HepG2 (cell line): ENCODE measurements at regions not wholly inside any gene's neighbourhood (a gene's known extent, or its start where the extent isn't known, plus 50 kb on each side); places are given as distances from the start of the nearest gene placed in this dataset.

Source experiments
- ATAC-seq: fragments of 200-7000 bp; cut with Tn5 transposase; 3 replicates; pipeline ENCODE4 v1.9.1; 2020; ENCODE audit warnings: mild to moderate bottlenecking, moderate library complexity
- BruUV-seq: library from RNA; stranded (reverse); fragments of 400-500 nt; replicated peaks from 2 replicates; lab custom pipeline; 2021; lab: Mats Ljungman, UMichigan
- CTCF ChIA-PET: fragments of 300-600 bp; formaldehyde crosslinking; extraction: SDS; loops from one replicate; lab custom pipeline; 2021; ENCODE audit warnings: low total read pairs, inconsistent platforms, low intra/inter-chr PET ratio; lab: Yijun Ruan, JAX
- POLR2A ChIA-PET: fragments of 350-600 bp; sonication (Branson Sonifier 250); formaldehyde crosslinking; loops from one replicate; lab custom pipeline; 2020; ENCODE audit warnings: antibody characterized with exemption, inconsistent platforms; lab: Yijun Ruan, JAX
- DNase-seq: peaks from one replicate; pipeline ENCODE4 v3.0.0-alpha.2; 2015; ENCODE audit warnings: low spot score
- FAIRE-seq: peaks from 3 replicates; lab custom pipeline; 2011; peaks lifted over from hg19 to GRCh38; lab: Jason Lieb, UNC
- H2AFZ ChIP-seq: one replicate; pipeline ENCODE4 v1.6.1; 2011; ENCODE audit warnings: low read length, inconsistent platforms
- H3K27ac ChIP-seq: fragments of 300-600 bp; 3 replicates; pipeline ENCODE4 v1.8.0; 2011; ENCODE audit warnings: mixed run types, mild to moderate bottlenecking, mixed read lengths, low read length, inconsistent platforms; ENCODE audit not compliant: insufficient read depth; ENCODE audit errors: extremely low read length
- H3K27me3 ChIP-seq, 2 experiments: fragments of 200-600 bp in 1 of 2; 2 replicates in 1 of 2; 3 replicates in 1 of 2; pipeline versions ENCODE4 v1.6.0 to v1.8.0; 2011; ENCODE audit warnings: low read length in 2 of 2, mild to moderate bottlenecking in 2 of 2, moderate library complexity in 2 of 2, inconsistent platforms in 1 of 2; ENCODE audit not compliant: insufficient read depth in 2 of 2, control insufficient read depth in 1 of 2
- H3K36me3 ChIP-seq, 2 experiments: fragments of 200-600 bp in 1 of 2; replicated peaks in 1 of 2; 2 replicates in 1 of 2; 3 replicates in 1 of 2; pipeline versions ENCODE4 v1.5.1 to v1.8.0; 2011; ENCODE audit warnings: low read length in 2 of 2, inconsistent platforms in 1 of 2; ENCODE audit not compliant: insufficient read depth in 2 of 2, control insufficient read depth in 1 of 2
- H3K4me1 ChIP-seq: 2 replicates; pipeline ENCODE4 v1.5.1; 2012; ENCODE audit warnings: low read length, inconsistent platforms; ENCODE audit not compliant: insufficient read depth
- H3K4me2 ChIP-seq: 2 replicates; pipeline ENCODE4 v1.6.0; 2011; ENCODE audit warnings: low read depth, low read length, inconsistent platforms
- H3K4me3 ChIP-seq, 3 experiments: fragments of 200-600 bp in 1 of 3; sonication (generic), shearing (Covaris generic) in 1 of 3; replicated peaks in 1 of 3; 2 replicates each; pipeline ENCODE4 v1.5.1; 2011 to 2016; ENCODE audit warnings: low read length in 3 of 3, inconsistent platforms in 2 of 3, low read depth in 2 of 3, mild to moderate bottlenecking in 2 of 3, control low read depth in 1 of 3, mixed read lengths in 1 of 3; ENCODE audit not compliant: insufficient read depth in 1 of 3
- H3K79me2 ChIP-seq: one replicate; pipeline ENCODE4 v1.6.1; 2011; ENCODE audit warnings: low read length, inconsistent platforms; ENCODE audit not compliant: insufficient read depth
- H3K9ac ChIP-seq: 2 replicates; pipeline ENCODE4 v1.6.0; 2011; ENCODE audit warnings: mild to moderate bottlenecking, low read depth, low read length, inconsistent platforms; ENCODE audit not compliant: insufficient read depth
- H3K9me3 ChIP-seq: 2 replicates; pipeline ENCODE4 v1.5.1; 2012; ENCODE audit warnings: mild to moderate bottlenecking, low read length
- H4K20me1 ChIP-seq: 2 replicates; pipeline ENCODE4 v1.6.0; 2011; ENCODE audit warnings: inconsistent platforms, mild to moderate bottlenecking, low read length, moderate library complexity; ENCODE audit not compliant: insufficient read depth
- CHD4 ChIP-seq: fragments of 200-600 bp; sonication (generic); IDR thresholded peaks from 2 replicates; pipeline ENCODE4 v1.7.0; 2017; ENCODE audit warnings: mild to moderate bottlenecking, low read length, borderline replicate concordance
- CTCF ChIP-seq: sonication (generic); formaldehyde crosslinking; IDR thresholded peaks from 2 replicates; pipeline ENCODE4 v1.5.0; 2020; ENCODE audit warnings: mild to moderate bottlenecking, missing genetic modification reagents, moderate library complexity
- E2F1 ChIP-seq: sonication (generic); formaldehyde crosslinking; IDR thresholded peaks from 2 replicates; pipeline ENCODE4 v1.5.0; 2020; ENCODE audit warnings: missing genetic modification reagents
- FOSL2 ChIP-seq: sonication (generic); formaldehyde crosslinking; IDR thresholded peaks from 2 replicates; pipeline ENCODE4 v1.4.0; 2020; ENCODE audit warnings: missing genetic modification reagents
- HNF4A ChIP-seq: sonication (generic); formaldehyde crosslinking; IDR thresholded peaks from 2 replicates; pipeline ENCODE4 v1.4.0; 2020; ENCODE audit warnings: missing genetic modification reagents
- JDP2 ChIP-seq: sonication (generic); formaldehyde crosslinking; IDR thresholded peaks from 2 replicates; pipeline ENCODE4 v1.8.1; 2022; ENCODE audit warnings: missing genetic modification reagents, borderline replicate concordance
- NFKBIZ ChIP-seq: IDR thresholded peaks from 2 replicates; pipeline ENCODE4 v1.6.1; 2018; ENCODE audit warnings: missing genetic modification reagents, missing compliant biosample characterization
- RBFOX2 ChIP-seq: fragments of 200-400 bp; formaldehyde crosslinking; IDR thresholded peaks from 2 replicates; pipeline ENCODE4 v1.6.1; 2017; ENCODE audit warnings: low read depth, mild to moderate bottlenecking, low read length
- RFXANK ChIP-seq: IDR thresholded peaks from 2 replicates; pipeline ENCODE4 v1.6.1; 2016
- SNAPC5 ChIP-seq: sonication (generic); formaldehyde crosslinking; IDR thresholded peaks from 2 replicates; pipeline ENCODE4 v1.8.1; 2023; ENCODE audit warnings: mild to moderate bottlenecking, missing genetic modification reagents, borderline replicate concordance
- SPEN ChIP-seq: sonication (generic); formaldehyde crosslinking; IDR thresholded peaks from 2 replicates; pipeline ENCODE4 v1.5.1; 2020; ENCODE audit warnings: low read depth, mild to moderate bottlenecking, missing genetic modification reagents
- ZFP82 ChIP-seq: sonication (generic); formaldehyde crosslinking; IDR thresholded peaks from 2 replicates; pipeline ENCODE4 v1.5.1; 2020; ENCODE audit warnings: mild to moderate bottlenecking, missing genetic modification reagents, borderline replicate concordance
- ZKSCAN1 ChIP-seq: fragments of 150-350 bp; IDR thresholded peaks from 2 replicates; pipeline ENCODE4 v1.6.1; 2014; ENCODE audit warnings: low read length
- ZNF383 ChIP-seq: sonication (generic); formaldehyde crosslinking; IDR thresholded peaks from 2 replicates; pipeline ENCODE4 v1.4.0; 2020; ENCODE audit warnings: missing genetic modification reagents, mild to moderate bottlenecking, borderline replicate concordance
- ZNF775 ChIP-seq: sonication (generic); formaldehyde crosslinking; IDR thresholded peaks from 2 replicates; pipeline ENCODE4 v1.4.0; 2020; ENCODE audit warnings: missing genetic modification reagents, mild to moderate bottlenecking, moderate library complexity, borderline replicate concordance
- WGBS: methylation state at CpG from one replicate; pipeline ENCODE4 v1.1.6; 2017; ENCODE audit warnings: low lambda C conversion rate; 5-methylcytosine and 5-hydroxymethylcytosine counted together
- in situ Hi-C: cut with HindIII; loops from 2 replicates; pipeline ENCODE4 v1.10.0; 2017; ENCODE audit warnings: low pct_unique_long_range_greater_than_20kb; ENCODE audit not compliant: extremely low pct_ligation_motif_present
- intact Hi-C: fragments of 100-400 bp; cut with micrococcal nuclease; formaldehyde crosslinking; loops from one replicate; pipeline ENCODE4 v1.10.0; 2022; ENCODE audit not compliant: unreplicated experiment

- no peak for FAIRE-seq
- no peak overlapping the region for H2AFZ ChIP-seq
- 0% methylated on average over 3 of the region's 4 CpGs for WGBS
- no peak overlapping the region for H3K9ac ChIP-seq
- TF ChIP-seq NFKBIZ (CRISPR knock-in tag) (no peak), HNF4A (CRISPR knock-in tag) (no peak), CHD4 (no peak), JDP2 (CRISPR knock-in tag) (no peak), CTCF (CRISPR knock-in tag) (no peak), ZNF775 (no peak), RFXANK (no peak), ZNF383 (no peak), E2F1 (CRISPR knock-in tag) (no peak), SNAPC5 (CRISPR knock-in tag) (no peak), FOSL2 (CRISPR knock-in tag) (no peak), ZFP82 (CRISPR knock-in tag) (no peak), ZKSCAN1 (no peak), RBFOX2 (no peak), SPEN (no peak)
- no peak for ATAC-seq
- DNase-seq, result no peak
- H3K79me2 ChIP-seq, result no peaks in the 10 kb centered on the region
- H3K4me1 ChIP-seq, result no peaks in the 10 kb centered on the region
- no peak overlapping the region for H3K4me2 ChIP-seq
- intact Hi-C loops, result no loop called here
- no peaks in the 10 kb centered on the region for H3K27me3 ChIP-seq
- in situ Hi-C loops, result no loop called here
- no TSS peak for BruUV-seq
- H3K4me3 ChIP-seq, result no peak overlapping the region
- POLR2A ChIA-PET, result no interaction called here
- no peaks in the 10 kb centered on the region for H3K36me3 ChIP-seq
- H4K20me1 ChIP-seq, result no peaks in the 10 kb centered on the region
- CTCF ChIA-PET, result no interaction called here
- no peak overlapping the region for H3K27ac ChIP-seq
- no peaks in the 10 kb centered on the region for H3K9me3 ChIP-seq
Measured at GRCh38 chr5:136526021-136526420, 160.7 kb upstream of the TRPC7 start.
